Activated CD8-positive, alpha-beta memory T cell treated with anti-CD3 and anti-CD28 coated beads for 36 hours (primary cell): ENCODE measurements at regions not wholly inside any gene's neighbourhood (a gene's known extent, or its start where the extent isn't known, plus 50 kb on each side); places are given as distances from the start of the nearest gene placed in this dataset.
"Not testable (repeated sequence)": the region's sequence is repeated elsewhere in the genome, so short reads cannot be mapped to it uniquely, and the experiment has no call there.

ENCODE experiments used
- CTCF ChIA-PET: fragments of 350-600 bp; sonication (Branson Sonifier 250); formaldehyde crosslinking; loops from one replicate; lab custom pipeline; 2021; ENCODE audit warnings: antibody characterized with exemption; lab: Charles Lee
- POLR2A ChIA-PET: fragments of 350-600 bp; sonication (Branson Sonifier 250); formaldehyde crosslinking; loops from one replicate; lab custom pipeline; 2021; ENCODE audit warnings: antibody characterized with exemption; lab: Charles Lee

- POLR2A ChIA-PET, result no interaction called here
- CTCF ChIA-PET, result no interaction called here
Measured at GRCh38 chr2:38153476-38154135, 77.7 kb upstream of the CYP1B1 start.

- ChIA-PET POLR2A (no interaction called here), CTCF (no interaction called here)
Measured at GRCh38 chr2:38152913-38153312, 77.0 kb upstream of the CYP1B1 start.

- CTCF ChIA-PET, result no interaction called here
- POLR2A ChIA-PET, result no interaction called here
Measured at GRCh38 chr2:38152035-38152434, 76.1 kb upstream of the CYP1B1 start.

- ChIA-PET POLR2A (no interaction called here), CTCF (no interaction called here)
Measured at GRCh38 chr2:38149531-38149930, 73.6 kb upstream of the CYP1B1 start.

GRCh38 chr2:38148501-38148900 is 72.5 kb upstream of the CYP1B1 start:
- ChIA-PET POLR2A (no interaction called here), CTCF (no interaction called here)

- CTCF ChIA-PET, result no interaction called here
Measured at GRCh38 chr2:38147333-38148121, 71.6 kb upstream of the CYP1B1 start.

GRCh38 chr2:38146907-38147307 is 71.0 kb upstream of the CYP1B1 start:
- CTCF ChIA-PET, result interaction anchor here (0.6 kb wide), 1 partner anchor 129 kb away, joined by 3 read pairs; no protein-coding TSS in a partner anchor
- POLR2A ChIA-PET, result no interaction called here

More at GRCh38 chr2:38147333-38148121, 71.6 kb upstream of the CYP1B1 start:
- POLR2A ChIA-PET, result no interaction called here

GRCh38 chr2:38146275-38146906 is 70.4 kb upstream of the CYP1B1 start:
- CTCF ChIA-PET, result interaction anchor here (0.6 kb wide), 1 partner anchor 130 kb away, joined by 3 read pairs; no protein-coding TSS in a partner anchor
- POLR2A ChIA-PET, result no interaction called here

- ChIA-PET CTCF (no interaction called here), POLR2A (no interaction called here)
Measured at GRCh38 chr2:38145236-38145635, 69.3 kb upstream of the CYP1B1 start.

GRCh38 chr2:38142627-38143026 is 66.7 kb upstream of the CYP1B1 start:
- ChIA-PET CTCF (no interaction called here), POLR2A (no interaction called here)

GRCh38 chr2:38141501-38141900 is 65.5 kb upstream of the CYP1B1 start:
- ChIA-PET POLR2A (no interaction called here), CTCF (no interaction called here)

- ChIA-PET CTCF (no interaction called here), POLR2A (no interaction called here)
Measured at GRCh38 chr2:38138996-38139395, 63.0 kb upstream of the CYP1B1 start.

GRCh38 chr2:38138419-38138818 is 62.5 kb upstream of the CYP1B1 start:
- CTCF ChIA-PET, result no interaction called here
- POLR2A ChIA-PET, result no interaction called here

- POLR2A ChIA-PET, CTCF ChIA-PET: not testable (repeated sequence)
Measured at GRCh38 chr2:38137958-38138357, 62.0 kb upstream of the CYP1B1 start.

- POLR2A ChIA-PET, result no interaction called here
- CTCF ChIA-PET, result no interaction called here
Measured at GRCh38 chr2:38131676-38132075, 55.7 kb upstream of the CYP1B1 start.

GRCh38 chr2:38130876-38131275 is 54.9 kb upstream of the CYP1B1 start:
- ChIA-PET POLR2A (no interaction called here), CTCF (no interaction called here)

GRCh38 chr2:38129987-38130386 is 54.0 kb upstream of the CYP1B1 start:
- POLR2A ChIA-PET, result no interaction called here
- CTCF ChIA-PET, result no interaction called here

- ChIA-PET POLR2A (no interaction called here), CTCF (no interaction called here)
Measured at GRCh38 chr2:38129481-38129880, 53.5 kb upstream of the CYP1B1 start.

- POLR2A ChIA-PET, result no interaction called here
- CTCF ChIA-PET, result no interaction called here
Measured at GRCh38 chr2:38128653-38129052, 52.7 kb upstream of the CYP1B1 start.

- ChIA-PET POLR2A (no interaction called here), CTCF (no interaction called here)
Measured at GRCh38 chr2:38127277-38127676, 51.3 kb upstream of the CYP1B1 start.

GRCh38 chr2:38125842-38126241 is 49.9 kb upstream of the CYP1B1 start:
- ChIA-PET POLR2A (no interaction called here), CTCF (no interaction called here)
